ENCODE measurements at regions not wholly inside any gene's neighbourhood (a gene's known extent, or its start where the extent isn't known, plus 50 kb on each side); places are given as distances from the start of the nearest gene placed in this dataset.
"Not testable (repeated sequence)": the region's sequence is repeated elsewhere in the genome, so short reads cannot be mapped to it uniquely, and the experiment has no call there.

- Histone ChIP-seq H3K27ac (ENCODE audit: low read depth in 1 of 3, low read length in 2 of 3) (no peak overlapping the region), H3K4me3 (ENCODE audit: low read depth in 1 of 3, low read length in 3 of 3) (no peak overlapping the region), H3K9me3 (ENCODE audit: control insufficient read depth in 2 of 2, insufficient read depth in 1 of 2, low read depth in 1 of 2, low read length in 1 of 2) (no peaks in the 10 kb centered on the region), H3K36me3 (ENCODE audit: control insufficient read depth in 3 of 3, insufficient read depth in 2 of 3, low read depth in 1 of 3, low read length in 3 of 3) (no peaks in the 10 kb centered on the region), H3K27me3 (ENCODE audit: control insufficient read depth in 3 of 3, insufficient read depth in 3 of 3, low read length in 3 of 3) (no peaks in the 10 kb centered on the region), H3K4me1 (ENCODE audit: control insufficient read depth in 3 of 3, insufficient read depth in 2 of 3, low read depth in 1 of 3, low read length in 2 of 3) (no peaks in the 10 kb centered on the region)
- 58 to 75% (median 66%) methylated on average over 4 of the region's 4 CpGs for WGBS, 3 donors
- FAIRE-seq = no peak
- no peak for DNase-seq
Measured at GRCh38 chr3:33947272-33948195, 149.1 kb downstream of the PDCD6IP start.

GRCh38 chr3:33949074-33949473 lies 150.6 kb downstream of the PDCD6IP start:
- no peaks in the 10 kb centered on the region for H3K4me1 ChIP-seq (ENCODE audit: control insufficient read depth in 3 of 3, insufficient read depth in 2 of 3, low read depth in 1 of 3, low read length in 2 of 3)
- H3K27ac ChIP-seq (ENCODE audit: low read depth in 1 of 3, low read length in 2 of 3) = no peak overlapping the region
- FAIRE-seq (no peak), DNase-seq (no peak)
- H3K4me3 ChIP-seq (ENCODE audit: low read depth in 1 of 3, low read length in 3 of 3) = no peak overlapping the region
- H3K36me3 ChIP-seq (ENCODE audit: control insufficient read depth in 3 of 3, insufficient read depth in 2 of 3, low read depth in 1 of 3, low read length in 3 of 3) = no peaks in the 10 kb centered on the region
- H3K9me3 ChIP-seq (ENCODE audit: control insufficient read depth in 2 of 2, insufficient read depth in 1 of 2, low read depth in 1 of 2, low read length in 1 of 2) = no peaks in the 10 kb centered on the region
- 13 to 50% (median 23%) methylated on average over 1 of the region's 1 CpG for WGBS, 3 donors
- H3K27me3 ChIP-seq (ENCODE audit: control insufficient read depth in 3 of 3, insufficient read depth in 3 of 3, low read length in 3 of 3) = no peaks in the 10 kb centered on the region

- Histone ChIP-seq H3K27ac (ENCODE audit: low read depth in 1 of 3, low read length in 2 of 3) (no peak overlapping the region), H3K4me3 (ENCODE audit: low read depth in 1 of 3, low read length in 3 of 3) (no peak overlapping the region), H3K9me3 (ENCODE audit: control insufficient read depth in 2 of 2, insufficient read depth in 1 of 2, low read depth in 1 of 2, low read length in 1 of 2) (no peaks in the 10 kb centered on the region), H3K4me1 (ENCODE audit: control insufficient read depth in 3 of 3, insufficient read depth in 2 of 3, low read depth in 1 of 3, low read length in 2 of 3) (no peaks in the 10 kb centered on the region), H3K27me3 (ENCODE audit: control insufficient read depth in 3 of 3, insufficient read depth in 3 of 3, low read length in 3 of 3) (no peaks in the 10 kb centered on the region), H3K36me3 (ENCODE audit: control insufficient read depth in 3 of 3, insufficient read depth in 2 of 3, low read depth in 1 of 3, low read length in 3 of 3) (no peaks in the 10 kb centered on the region)
- DNase-seq (no peak), FAIRE-seq (no peak)
- 80 to 82% (median 82%) methylated on average over 3 of the region's 3 CpGs for WGBS, 3 donors
Measured at GRCh38 chr3:33954956-33955355, 156.5 kb downstream of the PDCD6IP start.

- WGBS, 3 donors = 76 to 88% (median 86%) methylated on average over 2 of the region's 2 CpGs
- H3K9me3 ChIP-seq (ENCODE audit: control insufficient read depth in 2 of 2, insufficient read depth in 1 of 2, low read depth in 1 of 2, low read length in 1 of 2) = no peaks in the 10 kb centered on the region
- H3K4me3 ChIP-seq (ENCODE audit: low read depth in 1 of 3, low read length in 3 of 3) = no peak overlapping the region
- no peak for DNase-seq
- H3K27me3 ChIP-seq (ENCODE audit: control insufficient read depth in 3 of 3, insufficient read depth in 3 of 3, low read length in 3 of 3) = no peaks in the 10 kb centered on the region
- H3K27ac ChIP-seq (ENCODE audit: low read depth in 1 of 3, low read length in 2 of 3) = no peak overlapping the region
- no peaks in the 10 kb centered on the region for H3K36me3 ChIP-seq (ENCODE audit: control insufficient read depth in 3 of 3, insufficient read depth in 2 of 3, low read depth in 1 of 3, low read length in 3 of 3)
- H3K4me1 ChIP-seq (ENCODE audit: control insufficient read depth in 3 of 3, insufficient read depth in 2 of 3, low read depth in 1 of 3, low read length in 2 of 3) = no peaks in the 10 kb centered on the region
- no peak for FAIRE-seq
Measured at GRCh38 chr3:33956206-33956605, 157.8 kb downstream of the PDCD6IP start.

- H3K9me3 ChIP-seq (ENCODE audit: control insufficient read depth in 2 of 2, insufficient read depth in 1 of 2, low read depth in 1 of 2, low read length in 1 of 2) = no peaks in the 10 kb centered on the region
- WGBS, 3 donors = 84 to 94% (median 93%) methylated on average over 4 of the region's 4 CpGs
- no peaks in the 10 kb centered on the region for H3K27me3 ChIP-seq (ENCODE audit: control insufficient read depth in 3 of 3, insufficient read depth in 3 of 3, low read length in 3 of 3)
- FAIRE-seq (no peak), DNase-seq (no peak)
- no peak overlapping the region for H3K27ac ChIP-seq (ENCODE audit: low read depth in 1 of 3, low read length in 2 of 3)
- no peak overlapping the region for H3K4me3 ChIP-seq (ENCODE audit: low read depth in 1 of 3, low read length in 3 of 3)
- H3K36me3 ChIP-seq (ENCODE audit: control insufficient read depth in 3 of 3, insufficient read depth in 2 of 3, low read depth in 1 of 3, low read length in 3 of 3) = no peaks in the 10 kb centered on the region
- H3K4me1 ChIP-seq (ENCODE audit: control insufficient read depth in 3 of 3, insufficient read depth in 2 of 3, low read depth in 1 of 3, low read length in 2 of 3) = no peaks in the 10 kb centered on the region
Measured at GRCh38 chr3:33956776-33957175, 158.3 kb downstream of the PDCD6IP start.

GRCh38 chr3:33957176-33957575 lies 158.7 kb downstream of the PDCD6IP start:
- Histone ChIP-seq H3K27me3 (ENCODE audit: control insufficient read depth in 3 of 3, insufficient read depth in 3 of 3, low read length in 3 of 3) (no peaks in the 10 kb centered on the region), H3K9me3 (ENCODE audit: control insufficient read depth in 2 of 2, insufficient read depth in 1 of 2, low read depth in 1 of 2, low read length in 1 of 2) (no peaks in the 10 kb centered on the region), H3K4me1 (ENCODE audit: control insufficient read depth in 3 of 3, insufficient read depth in 2 of 3, low read depth in 1 of 3, low read length in 2 of 3) (no peaks in the 10 kb centered on the region), H3K4me3 (ENCODE audit: low read depth in 1 of 3, low read length in 3 of 3) (no peak overlapping the region), H3K27ac (ENCODE audit: low read depth in 1 of 3, low read length in 2 of 3) (no peak overlapping the region), H3K36me3 (ENCODE audit: control insufficient read depth in 3 of 3, insufficient read depth in 2 of 3, low read depth in 1 of 3, low read length in 3 of 3) (no peaks in the 10 kb centered on the region)
- FAIRE-seq = no peak
- no peak for DNase-seq
- 84 to 86% (median 85%) methylated on average over 5 of the region's 5 CpGs for WGBS, 3 donors

GRCh38 chr3:33958661-33959060 lies 160.2 kb downstream of the PDCD6IP start:
- H3K9me3 ChIP-seq (ENCODE audit: control insufficient read depth in 2 of 2, insufficient read depth in 1 of 2, low read depth in 1 of 2, low read length in 1 of 2) = no peaks in the 10 kb centered on the region
- no peaks in the 10 kb centered on the region for H3K27me3 ChIP-seq (ENCODE audit: control insufficient read depth in 3 of 3, insufficient read depth in 3 of 3, low read length in 3 of 3)
- H3K4me1 ChIP-seq (ENCODE audit: control insufficient read depth in 3 of 3, insufficient read depth in 2 of 3, low read depth in 1 of 3, low read length in 2 of 3) = no peaks in the 10 kb centered on the region
- WGBS, 3 donors = 44 to 60% (median 58%) methylated on average over 1 of the region's 1 CpG
- H3K36me3 ChIP-seq (ENCODE audit: control insufficient read depth in 3 of 3, insufficient read depth in 2 of 3, low read depth in 1 of 3, low read length in 3 of 3) = no peaks in the 10 kb centered on the region
- no peak for FAIRE-seq
- no peak overlapping the region for H3K27ac ChIP-seq (ENCODE audit: low read depth in 1 of 3, low read length in 2 of 3)
- no peak overlapping the region for H3K4me3 ChIP-seq (ENCODE audit: low read depth in 1 of 3, low read length in 3 of 3)
- no peak for DNase-seq

GRCh38 chr3:33962396-33962795 lies 164.0 kb downstream of the PDCD6IP start:
- H3K27me3 ChIP-seq (ENCODE audit: control insufficient read depth in 3 of 3, insufficient read depth in 3 of 3, low read length in 3 of 3) = no peaks in the 10 kb centered on the region

GRCh38 chr3:33970180-33970579 lies 171.8 kb downstream of the PDCD6IP start:
- not testable (repeated sequence) for H3K4me1 ChIP-seq (ENCODE audit: control insufficient read depth in 3 of 3, insufficient read depth in 2 of 3, low read depth in 1 of 3, low read length in 2 of 3); H3K9me3 ChIP-seq (ENCODE audit: control insufficient read depth in 2 of 2, insufficient read depth in 1 of 2, low read depth in 1 of 2, low read length in 1 of 2); H3K27me3 ChIP-seq (ENCODE audit: control insufficient read depth in 3 of 3, insufficient read depth in 3 of 3, low read length in 3 of 3); H3K4me3 ChIP-seq (ENCODE audit: low read depth in 1 of 3, low read length in 3 of 3); FAIRE-seq; DNase-seq; H3K36me3 ChIP-seq (ENCODE audit: control insufficient read depth in 3 of 3, insufficient read depth in 2 of 3, low read depth in 1 of 3, low read length in 3 of 3); H3K27ac ChIP-seq (ENCODE audit: low read depth in 1 of 3, low read length in 2 of 3)
- 75 to 85% (median 82%) methylated on average over 7 of the region's 7 CpGs for WGBS, 3 donors

More at GRCh38 chr3:33962396-33962795, 164.0 kb downstream of the PDCD6IP start:
- WGBS, 3 donors = 72 to 75% (median 73%) methylated on average over 3 of the region's 3 CpGs
- Histone ChIP-seq H3K4me3 (ENCODE audit: low read depth in 1 of 3, low read length in 3 of 3) (no peak overlapping the region), H3K27ac (ENCODE audit: low read depth in 1 of 3, low read length in 2 of 3) (no peak overlapping the region), H3K4me1 (ENCODE audit: control insufficient read depth in 3 of 3, insufficient read depth in 2 of 3, low read depth in 1 of 3, low read length in 2 of 3) (no peaks in the 10 kb centered on the region), H3K9me3 (ENCODE audit: control insufficient read depth in 2 of 2, insufficient read depth in 1 of 2, low read depth in 1 of 2, low read length in 1 of 2) (no peaks in the 10 kb centered on the region), H3K36me3 (ENCODE audit: control insufficient read depth in 3 of 3, insufficient read depth in 2 of 3, low read depth in 1 of 3, low read length in 3 of 3) (no peaks in the 10 kb centered on the region)
- DNase-seq = no peak
- FAIRE-seq = no peak

Data from small intestine (tissue), 7 donors.